ENCODE measurements at regions not wholly inside any gene's neighbourhood (a gene's known extent, or its start where the extent isn't known, plus 50 kb on each side); places are given as distances from the start of the nearest gene placed in this dataset.

- DNase-seq (ENCODE audit: low spot score) = no peak
Observed at GRCh38 chr6:9521152-9521530, 893.7 kb downstream of the TFAP2A start.

GRCh38 chr6:9520417-9521151 lies 894.3 kb downstream of the TFAP2A start:
- DNase-seq (ENCODE audit: low spot score) = no peak

GRCh38 chr6:9518431-9518830 lies 896.4 kb downstream of the TFAP2A start:
- DNase-seq (ENCODE audit: low spot score) = no peak

GRCh38 chr6:9517806-9518205 lies 897.1 kb downstream of the TFAP2A start:
- no peak for DNase-seq (ENCODE audit: low spot score)

GRCh38 chr6:9515633-9516606 lies 899.0 kb downstream of the TFAP2A start:
- DNase-seq (ENCODE audit: low spot score) = peak; percentile 15

GRCh38 chr6:9514146-9514545 lies 900.7 kb downstream of the TFAP2A start:
- no peak for DNase-seq (ENCODE audit: low spot score)

GRCh38 chr6:9511157-9511556 lies 903.7 kb downstream of the TFAP2A start:
- no peak for DNase-seq (ENCODE audit: low spot score)

- no peak for DNase-seq (ENCODE audit: low spot score)
Observed at GRCh38 chr6:9507136-9507895, 907.6 kb downstream of the TFAP2A start.

- no peak for DNase-seq (ENCODE audit: low spot score)
Observed at GRCh38 chr6:9504191-9504590, 910.7 kb downstream of the TFAP2A start.

GRCh38 chr6:9503111-9503761 lies 911.6 kb downstream of the TFAP2A start:
- DNase-seq (ENCODE audit: low spot score) = no peak

GRCh38 chr6:9499709-9500108 lies 915.2 kb downstream of the TFAP2A start:
- DNase-seq (ENCODE audit: low spot score) = no peak

- no peak for DNase-seq (ENCODE audit: low spot score)
Observed at GRCh38 chr6:9496837-9497236, 918.0 kb downstream of the TFAP2A start.

- DNase-seq (ENCODE audit: low spot score) = no peak
Observed at GRCh38 chr6:9494864-9495263, 920.0 kb downstream of the TFAP2A start.

- no peak for DNase-seq (ENCODE audit: low spot score)
Observed at GRCh38 chr6:9492790-9493189, 922.1 kb downstream of the TFAP2A start.

GRCh38 chr6:9487128-9487527 lies 927.7 kb downstream of the TFAP2A start:
- DNase-seq (ENCODE audit: low spot score) = no peak

GRCh38 chr6:9485992-9486391 lies 928.9 kb downstream of the TFAP2A start:
- no peak for DNase-seq (ENCODE audit: low spot score)

GRCh38 chr6:9484686-9485085 lies 930.2 kb downstream of the TFAP2A start:
- DNase-seq (ENCODE audit: low spot score) = no peak

- no peak for DNase-seq (ENCODE audit: low spot score)
Observed at GRCh38 chr6:9484091-9484490, 930.8 kb downstream of the TFAP2A start.

- peak; percentile 43 for DNase-seq (ENCODE audit: low spot score)
Observed at GRCh38 chr6:9482030-9482738, 932.7 kb downstream of the TFAP2A start.

- no peak for DNase-seq (ENCODE audit: low spot score)
Observed at GRCh38 chr6:9481292-9482029, 933.4 kb downstream of the TFAP2A start.

GRCh38 chr6:9468277-9468676 lies 946.6 kb downstream of the TFAP2A start:
- DNase-seq (ENCODE audit: low spot score) = no peak

Measured in SW480 (cell line).